Amniotic epithelial cell (primary cell): ENCODE measurements at regions not wholly inside any gene's neighbourhood (a gene's known extent, or its start where the extent isn't known, plus 50 kb on each side); places are given as distances from the start of the nearest gene placed in this dataset.
A peak's percentile ranks its signal among the peaks of the same experiment; 100 is the strongest.

Source experiments
- DNase-seq: peaks from one replicate; pipeline ENCODE4 v3.0.0-alpha.2; 2010; ENCODE audit warnings: low read depth

DNA sequence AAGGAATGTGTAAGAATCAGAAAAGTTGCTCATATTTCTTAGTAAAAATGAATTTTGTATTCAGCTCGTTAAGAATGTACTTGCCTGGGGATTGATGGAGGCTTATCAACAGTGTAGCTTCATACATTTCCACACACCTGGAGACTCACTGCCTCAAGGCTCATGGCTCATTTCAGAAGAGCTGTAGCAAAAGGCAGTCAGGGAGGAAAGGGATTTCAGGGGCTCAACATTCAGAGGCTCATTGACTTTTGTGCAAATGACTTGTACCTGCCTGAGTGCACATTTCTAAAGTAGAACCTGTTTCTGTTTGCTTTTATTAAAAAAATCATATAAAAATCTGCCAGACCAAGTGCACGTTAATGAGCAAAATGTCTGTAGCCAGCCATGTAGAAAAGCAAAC, 304.4 kb downstream of the KCNS3 start:
- no peak for DNase-seq

DNA sequence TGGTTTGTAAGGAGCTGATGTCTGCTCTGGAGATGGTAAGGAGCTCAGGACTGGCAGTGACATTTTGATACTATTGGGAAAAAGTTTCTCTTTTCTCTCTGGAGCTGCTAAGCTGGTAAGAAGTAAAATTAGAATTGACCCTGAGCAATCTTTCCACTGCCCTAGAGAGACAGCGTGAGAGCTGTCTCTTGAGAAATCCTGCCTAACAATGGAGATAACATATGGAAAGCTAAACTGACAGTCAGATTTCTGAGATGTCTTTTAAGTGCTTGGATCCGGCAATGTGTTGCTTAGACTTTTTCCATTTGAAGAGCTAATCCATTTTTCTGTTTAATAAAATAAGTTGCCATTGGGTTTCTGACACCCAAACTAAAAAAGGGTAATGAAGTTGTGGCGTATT, 302.4 kb downstream of the KCNS3 start:
- no peak for DNase-seq

DNA sequence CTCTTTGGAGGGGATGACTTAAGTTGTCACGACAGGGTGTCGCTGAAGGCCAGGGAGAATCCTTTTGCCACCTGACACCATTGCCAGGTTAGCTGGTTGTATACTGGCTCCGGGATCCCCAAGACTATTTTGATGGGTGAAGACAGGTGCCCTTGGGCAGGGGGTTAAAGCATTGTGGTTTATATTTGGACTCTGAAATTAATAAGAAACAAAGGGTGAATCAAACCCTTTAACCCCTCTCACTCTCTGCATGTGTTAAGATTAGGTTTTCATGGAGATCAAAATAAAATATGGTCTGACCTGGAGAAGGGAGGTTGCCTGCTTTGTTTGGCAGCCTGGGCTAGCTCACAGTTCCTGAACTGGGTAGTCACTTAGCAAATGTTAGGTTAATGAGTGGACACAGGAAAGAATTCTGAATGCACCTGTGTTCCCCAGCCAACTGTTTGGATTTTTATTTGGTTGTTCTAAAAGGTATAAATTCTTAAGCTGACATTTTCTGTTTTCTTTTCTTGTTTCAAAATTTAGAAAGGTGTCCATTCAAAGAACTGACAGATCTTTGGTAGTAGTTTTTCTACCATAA, 301.7 kb downstream of the KCNS3 start:
- no peak for DNase-seq

DNA sequence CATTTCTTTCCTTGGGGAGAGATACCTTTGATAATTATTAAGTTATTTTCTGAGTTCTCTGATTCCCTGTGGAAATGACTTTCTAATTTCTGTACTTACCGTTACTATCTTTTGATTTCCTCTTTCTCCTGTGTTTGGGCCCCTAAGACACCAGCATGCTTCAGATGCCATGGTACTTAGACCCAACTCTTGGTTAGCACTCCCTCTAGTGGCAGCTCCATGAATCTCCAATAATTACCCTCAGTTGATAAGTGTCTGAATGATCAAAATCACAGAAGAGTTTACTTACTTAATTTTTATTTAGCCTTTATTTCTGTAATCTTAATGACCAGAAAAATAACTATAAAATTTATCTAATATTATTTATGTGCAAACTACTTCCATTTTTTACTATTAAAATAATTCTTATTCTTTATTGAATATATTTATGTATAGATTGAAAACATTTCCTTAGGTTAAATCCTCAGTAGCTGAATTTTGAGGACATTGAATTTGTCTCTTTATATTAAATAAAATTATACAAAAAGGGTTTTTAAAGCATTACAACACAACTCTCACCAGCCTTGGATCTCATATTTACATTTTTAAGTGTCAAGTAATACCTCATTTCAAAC, 300.4 kb downstream of the KCNS3 start:
- DNase-seq = peak; percentile 52

DNA sequence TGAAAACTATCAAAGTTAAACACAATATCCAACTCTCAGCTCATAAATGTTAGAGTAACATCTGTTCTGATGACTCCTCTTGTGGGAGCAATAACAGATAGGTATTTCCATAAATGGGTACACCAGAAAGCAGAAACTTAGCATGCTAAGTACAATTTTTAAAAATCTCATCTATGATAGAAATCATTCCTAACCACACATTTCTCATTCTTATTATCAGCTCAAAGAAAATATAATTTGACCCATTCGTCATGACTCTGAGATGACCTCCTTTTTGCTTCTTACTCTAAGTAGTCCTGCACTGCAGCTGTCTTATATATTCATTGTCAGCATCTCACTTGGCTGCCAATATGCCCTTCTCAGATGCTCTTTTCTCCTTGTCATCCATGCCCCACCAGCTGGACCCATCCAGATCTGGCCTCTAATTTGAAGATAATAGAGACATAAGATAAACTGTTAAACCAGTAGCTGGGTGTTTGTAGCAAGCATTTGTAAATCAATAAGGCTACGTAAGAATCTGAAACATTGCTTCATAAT, 298.3 kb downstream of the KCNS3 start:
- no peak for DNase-seq

DNA sequence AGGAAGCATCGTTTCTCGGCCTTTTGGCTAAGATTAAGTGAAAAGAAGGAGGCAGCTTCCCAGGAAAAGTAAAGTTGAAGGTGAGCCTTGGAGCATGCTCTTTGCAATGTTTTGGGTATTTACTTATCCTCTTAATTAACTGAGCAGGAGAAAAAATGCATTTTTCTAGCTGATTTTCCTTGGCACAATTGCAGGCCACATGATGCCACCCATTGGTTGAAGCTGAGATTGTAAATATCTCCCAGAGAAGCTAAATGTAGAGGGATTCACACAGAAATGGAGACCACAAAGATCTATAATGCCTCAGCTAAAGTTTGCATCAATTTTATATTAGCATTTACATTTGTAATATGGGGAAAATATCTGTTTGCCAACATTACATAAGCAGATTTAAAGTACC, 294.1 kb downstream of the KCNS3 start:
- no peak for DNase-seq

DNA sequence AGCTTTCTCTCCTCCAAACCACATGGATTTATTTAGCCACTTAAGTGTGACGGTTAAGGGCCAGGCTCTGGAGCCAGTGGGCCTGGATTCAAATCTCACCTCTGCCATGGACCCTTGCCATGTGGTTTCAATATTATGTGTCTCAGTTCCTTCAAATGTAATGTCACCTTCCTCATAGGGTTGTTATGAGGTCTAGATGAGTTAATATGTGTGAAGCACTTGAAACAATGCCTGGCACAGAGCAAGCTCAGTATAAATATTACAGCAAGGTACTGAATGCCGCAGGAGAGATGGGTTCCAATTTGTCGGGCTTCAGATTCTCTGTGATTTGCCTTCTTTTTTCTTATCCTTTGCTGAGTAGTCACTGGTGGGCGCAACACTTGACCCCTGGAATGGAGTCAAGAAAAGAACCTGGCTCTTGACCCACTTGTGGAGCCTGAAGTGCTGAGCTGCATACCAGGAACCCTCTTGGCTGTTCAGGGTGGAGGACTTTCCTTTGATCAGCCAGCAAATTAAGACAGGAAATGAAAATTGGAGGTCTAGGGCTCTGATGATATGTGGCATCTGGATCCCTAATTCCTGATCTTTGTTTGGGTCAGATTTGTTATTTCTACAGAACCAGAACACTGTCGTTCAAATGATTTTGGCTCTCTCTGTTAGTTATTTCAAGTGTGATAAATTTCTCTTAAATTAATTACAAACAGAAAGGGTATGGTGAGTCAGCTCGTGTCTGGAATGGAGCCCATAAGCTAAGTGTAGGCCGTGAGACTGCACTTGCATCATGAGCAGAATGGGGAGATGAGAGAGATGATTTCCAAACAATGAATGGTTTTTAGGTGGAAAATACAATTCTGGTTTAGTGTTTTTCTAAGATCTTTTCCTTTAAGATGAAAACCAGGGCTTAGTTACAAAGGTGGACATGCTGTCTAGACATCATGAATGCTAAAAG, 293.0 kb downstream of the KCNS3 start:
- peak; percentile 68 for DNase-seq

DNA sequence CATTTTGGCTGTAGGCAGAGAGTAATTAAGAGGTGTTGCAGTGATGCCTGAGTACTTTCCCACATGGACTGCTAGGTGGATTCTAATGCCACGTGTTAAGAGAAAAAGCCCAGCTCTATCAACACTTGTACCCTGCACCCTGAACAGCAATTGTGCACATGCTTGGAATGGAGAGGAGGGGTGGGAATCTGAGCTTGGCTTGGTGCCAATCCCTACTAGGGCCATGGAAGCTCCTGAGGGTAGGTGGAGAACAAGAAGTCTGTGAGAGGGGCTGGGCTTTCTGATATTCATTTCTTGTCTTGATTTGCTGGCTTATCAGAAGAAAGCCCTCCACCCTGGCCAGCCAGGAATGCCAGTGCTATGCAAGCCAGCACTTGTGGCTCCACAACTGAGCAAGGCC, 292.2 kb downstream of the KCNS3 start:
- no peak for DNase-seq

DNA sequence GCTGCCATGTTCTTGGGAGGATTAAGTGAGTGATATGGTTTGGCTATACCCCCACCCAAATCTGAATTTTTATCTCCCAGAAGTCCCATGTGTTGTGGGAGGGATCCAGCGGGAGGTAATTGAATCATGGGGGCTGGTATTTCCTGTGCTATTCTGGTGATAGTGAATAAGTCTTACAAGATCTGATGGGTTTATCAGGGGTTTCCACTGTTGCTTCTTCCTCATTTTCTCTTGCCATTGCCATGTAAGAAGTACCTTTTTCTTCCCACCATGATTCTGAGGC, 291.4 kb downstream of the KCNS3 start:
- no peak for DNase-seq

DNA sequence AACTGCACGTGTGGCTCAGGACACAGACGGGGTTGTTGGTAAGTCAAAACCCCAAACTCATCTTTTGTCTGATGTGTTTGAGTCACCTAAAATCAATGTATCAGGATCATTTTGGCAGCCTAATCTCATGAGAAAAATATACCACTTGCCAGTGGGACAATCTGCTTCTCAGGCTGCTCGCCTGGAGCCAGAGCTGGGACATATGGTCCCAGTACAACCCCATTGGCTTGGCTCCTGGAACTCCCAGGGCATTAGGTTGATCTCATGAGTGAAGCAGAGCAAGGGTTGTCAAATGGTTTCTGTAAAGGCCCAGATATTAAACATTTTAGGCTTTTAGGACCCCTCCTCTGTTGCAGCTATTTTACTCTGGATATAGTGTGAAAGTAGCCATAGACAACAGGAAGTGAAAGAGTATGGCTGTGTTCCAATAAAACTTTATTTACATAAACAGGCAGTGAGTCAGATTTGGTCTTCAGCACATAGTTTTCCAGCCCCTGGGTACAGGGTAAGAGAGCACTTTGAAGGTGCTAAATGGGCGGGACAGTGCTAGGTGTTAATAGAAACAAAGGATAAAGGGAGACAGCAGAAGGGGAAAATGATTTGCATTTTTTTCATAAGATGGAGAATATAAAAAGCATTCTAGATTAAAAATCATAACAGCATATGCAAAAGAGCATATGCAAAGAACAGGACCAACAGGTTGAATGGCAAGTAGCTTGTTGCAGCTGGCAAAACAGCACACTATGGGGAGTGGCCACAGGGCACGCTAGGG, 290.8 kb downstream of the KCNS3 start:
- no peak for DNase-seq

DNA sequence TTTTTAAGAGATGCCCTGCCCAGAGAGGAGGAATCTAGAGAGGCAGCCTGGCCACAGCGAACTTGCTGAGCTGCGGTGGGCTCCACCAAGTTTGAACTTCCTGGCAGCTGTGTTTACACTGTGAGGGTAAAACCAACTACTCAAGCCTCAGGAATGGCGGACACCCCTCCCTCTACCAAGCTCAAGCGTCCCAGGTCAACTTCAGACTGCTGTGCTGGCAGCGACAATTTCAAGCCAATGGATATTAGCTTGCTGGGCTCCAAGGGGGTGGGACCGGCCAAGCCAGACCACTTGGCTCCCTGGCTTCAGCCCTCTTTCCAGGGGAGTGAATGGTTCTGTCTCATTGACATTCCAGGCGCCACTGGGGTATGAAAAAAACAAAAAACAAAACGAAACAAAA, 289.4 kb downstream of the KCNS3 start:
- no peak for DNase-seq

DNA sequence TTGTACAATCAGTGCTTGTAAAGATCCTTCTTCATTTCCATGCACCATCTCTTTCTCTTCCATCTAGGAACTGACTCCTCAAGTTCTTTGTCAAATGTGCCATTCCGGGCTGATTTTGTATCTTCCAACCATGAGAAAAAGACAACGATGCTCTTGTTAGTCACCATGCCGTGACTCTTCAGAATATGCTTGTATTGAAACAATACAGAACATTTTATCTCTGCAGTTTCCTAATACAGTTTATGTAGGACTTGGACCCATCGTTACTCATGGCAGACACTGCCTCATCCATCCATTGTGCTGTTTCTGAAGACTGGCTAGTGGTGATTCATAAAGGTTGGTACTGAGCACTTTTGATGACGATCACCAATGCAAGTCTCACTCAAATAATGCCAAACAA, 283.2 kb downstream of the KCNS3 start:
- peak; percentile 15 for DNase-seq

DNA sequence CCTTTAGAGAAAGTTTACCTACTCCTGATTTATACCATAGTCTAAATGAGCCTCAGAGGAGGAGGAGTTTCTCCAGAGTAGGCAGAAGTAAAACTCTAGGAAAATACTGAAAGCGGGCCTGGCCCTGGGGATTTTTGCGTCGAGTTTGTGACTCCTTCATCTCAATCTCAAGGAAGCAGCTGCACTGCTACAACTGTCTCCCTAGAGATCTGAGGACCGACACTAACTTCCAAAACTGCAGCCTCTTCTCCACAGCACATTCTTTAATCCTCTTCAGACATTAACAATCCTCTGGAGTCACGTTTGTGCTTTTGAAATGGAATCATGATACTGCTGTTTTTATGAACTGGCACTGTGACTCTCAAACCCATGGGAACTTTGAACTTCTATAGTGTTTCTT, 281.4 kb downstream of the KCNS3 start:
- DNase-seq = no peak

DNA sequence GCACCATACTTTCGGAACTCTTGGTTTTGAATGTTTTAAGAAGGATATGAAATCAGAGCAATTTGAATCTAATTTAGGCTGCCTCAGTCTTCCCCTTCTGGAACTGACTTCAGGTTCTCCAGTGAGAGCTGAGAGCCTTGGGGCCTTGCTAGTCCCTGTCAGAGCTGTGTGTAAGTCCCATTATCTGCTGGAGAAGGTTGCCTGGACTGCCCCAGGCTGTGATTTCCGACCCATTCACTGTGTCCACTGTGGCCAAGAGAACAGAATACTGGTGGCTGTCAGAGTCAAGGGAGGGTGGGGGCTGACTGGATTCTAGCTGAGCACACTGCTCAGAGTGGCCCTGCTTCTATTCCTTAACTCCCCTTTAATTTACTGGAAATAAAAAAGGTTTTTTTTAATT, 278.0 kb downstream of the KCNS3 start:
- no peak for DNase-seq

DNA sequence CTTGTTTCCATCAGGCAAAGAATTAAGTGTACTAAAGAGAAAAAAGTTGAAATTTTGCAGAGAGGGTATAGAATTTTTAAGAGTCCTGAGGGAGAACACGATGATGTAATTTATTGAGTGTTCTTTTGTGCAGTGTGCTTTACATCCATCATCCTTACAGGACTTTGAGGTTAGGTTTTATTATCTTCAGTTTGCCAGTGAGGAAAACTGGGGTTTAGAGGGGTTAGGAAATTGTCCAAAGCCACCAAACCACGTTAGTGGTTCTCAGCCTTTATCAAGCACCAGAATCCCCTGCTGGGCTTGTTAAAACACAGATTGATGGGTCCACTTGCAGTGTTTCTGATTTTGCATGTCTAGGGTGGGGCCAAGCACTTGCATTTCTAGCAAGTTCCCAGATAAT, 277.5 kb downstream of the KCNS3 start:
- peak; percentile 26 for DNase-seq

DNA sequence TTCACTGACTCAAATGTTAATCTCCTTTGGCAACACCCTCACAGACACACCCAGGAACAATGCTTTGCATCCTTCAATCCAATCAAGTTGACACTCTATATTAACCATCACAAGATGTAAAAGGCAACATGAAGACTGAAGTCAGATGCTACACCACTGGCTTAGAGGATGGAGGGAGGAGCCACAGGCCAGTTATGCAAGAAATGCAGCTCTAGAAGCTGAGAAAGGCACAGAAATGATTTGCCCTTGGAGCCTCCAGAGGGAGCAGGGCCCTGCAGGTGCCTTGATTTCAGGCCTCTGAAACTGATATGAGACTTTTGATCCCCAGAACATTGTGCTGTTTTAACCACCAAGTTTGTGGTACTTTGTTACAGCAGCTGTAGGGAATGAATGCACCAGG, 276.3 kb downstream of the KCNS3 start:
- peak; percentile 23 for DNase-seq

DNA sequence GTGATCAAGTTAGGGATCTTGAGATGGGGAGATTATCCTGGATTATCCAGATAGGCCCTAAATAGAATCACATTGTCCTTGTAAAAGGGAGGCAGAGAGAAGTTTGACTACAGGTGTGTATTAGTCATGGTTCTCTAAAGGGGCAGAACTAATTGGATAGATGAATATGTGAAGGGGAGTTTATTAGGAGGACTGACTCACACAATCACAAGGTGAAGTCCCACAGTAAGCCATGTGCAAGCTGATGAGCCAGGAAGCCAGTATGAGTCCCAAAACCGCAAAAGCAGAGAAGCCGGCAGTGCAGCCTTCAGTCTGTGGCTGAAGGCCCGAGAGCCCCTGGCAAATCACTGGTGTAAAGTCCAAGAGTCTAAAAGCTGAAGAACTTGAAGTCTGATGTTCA, 275.8 kb downstream of the KCNS3 start:
- DNase-seq = no peak

DNA sequence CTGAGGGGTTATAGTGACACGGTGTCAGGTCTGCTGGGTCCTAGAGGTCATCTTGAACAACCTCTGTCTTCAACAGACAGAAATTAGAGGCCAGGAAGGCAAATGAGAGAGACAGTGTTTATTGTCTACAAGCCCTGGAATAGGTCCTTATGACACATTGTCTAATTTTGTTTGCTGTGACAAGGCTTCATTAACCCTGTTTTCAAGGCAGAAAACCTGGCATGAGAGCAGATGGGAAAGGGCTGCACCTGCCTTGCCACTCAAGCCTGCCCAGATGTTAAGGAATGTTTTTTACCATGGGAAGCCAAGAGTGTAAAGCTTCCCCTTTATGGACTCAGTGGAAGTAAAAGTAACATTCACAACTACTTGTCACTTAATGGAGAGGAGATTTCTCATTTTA, 275.3 kb downstream of the KCNS3 start:
- DNase-seq = no peak

DNA sequence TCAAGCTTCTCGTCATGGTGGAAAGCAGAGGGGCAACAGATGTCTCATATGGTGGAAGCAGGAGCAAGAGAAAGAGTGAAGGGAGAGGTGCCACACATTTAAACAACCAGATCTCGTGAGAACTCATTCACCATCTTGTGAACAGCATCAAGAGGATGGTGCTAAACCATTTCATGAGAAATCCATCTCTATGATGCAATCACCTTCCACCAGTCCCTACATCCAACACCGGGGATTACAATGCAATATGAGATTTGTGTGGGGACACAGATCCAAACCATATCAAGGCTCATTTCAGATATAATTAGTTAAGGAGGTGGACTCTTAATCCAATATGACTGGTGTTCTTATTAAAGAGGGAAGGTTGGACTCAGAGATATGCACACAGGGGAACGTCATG, 272.8 kb downstream of the KCNS3 start:
- no peak for DNase-seq

DNA sequence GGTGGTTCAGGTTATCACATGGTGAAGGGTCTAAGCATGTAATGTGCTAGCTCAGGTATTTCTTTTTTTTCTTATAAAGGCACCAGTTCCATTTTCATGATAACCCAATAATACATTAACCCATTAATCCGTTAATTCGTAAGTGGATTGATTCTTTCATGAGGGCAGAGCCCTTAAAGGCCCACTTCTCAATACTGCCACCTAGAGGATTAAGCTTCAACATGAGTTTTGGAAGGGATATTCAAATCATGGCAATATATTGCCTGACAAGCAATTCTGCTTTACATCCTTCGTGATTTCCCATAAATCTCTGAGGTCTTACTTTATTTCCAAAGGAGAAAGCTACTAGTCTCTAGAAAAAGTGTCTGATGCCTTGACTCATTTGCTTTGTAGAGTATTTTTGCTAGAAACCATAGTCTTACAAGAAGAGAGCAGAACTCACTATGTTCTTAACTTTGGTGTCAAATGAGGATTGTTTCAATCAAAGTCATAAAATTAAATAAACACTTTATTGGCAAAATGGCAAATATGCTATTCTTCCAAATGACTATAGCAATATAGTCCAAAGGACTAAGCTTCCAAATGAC, 271.3 kb downstream of the KCNS3 start:
- DNase-seq = peak; percentile 44

DNA sequence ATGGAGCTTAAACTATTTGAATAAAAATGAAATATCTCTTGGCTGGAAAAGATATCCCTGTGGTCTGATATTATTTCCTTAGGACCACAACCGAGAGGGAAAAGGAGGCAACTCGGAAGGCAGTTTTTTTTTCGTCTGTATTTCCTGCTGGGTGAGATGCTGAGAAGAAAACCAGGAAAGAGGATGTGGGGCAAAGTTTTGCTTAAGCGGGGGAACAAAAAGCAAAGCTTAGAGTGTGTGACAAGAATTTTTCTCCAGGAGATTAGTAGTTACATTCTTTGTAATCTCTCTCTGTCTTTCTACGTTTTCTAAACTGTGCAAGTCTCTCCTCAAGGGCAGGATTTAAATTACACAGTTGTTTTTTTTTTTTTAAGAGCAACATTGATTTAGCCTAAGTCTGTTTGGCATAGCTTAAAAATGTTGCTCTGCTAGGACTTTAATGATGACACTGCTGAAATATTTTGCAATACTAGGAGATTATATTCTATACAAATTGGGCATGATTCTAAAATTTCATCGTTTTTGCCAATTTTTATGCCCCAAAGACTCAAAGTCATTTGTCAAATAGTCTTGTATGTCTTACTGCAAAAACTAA, 258.5 kb downstream of the KCNS3 start:
- no peak for DNase-seq

DNA sequence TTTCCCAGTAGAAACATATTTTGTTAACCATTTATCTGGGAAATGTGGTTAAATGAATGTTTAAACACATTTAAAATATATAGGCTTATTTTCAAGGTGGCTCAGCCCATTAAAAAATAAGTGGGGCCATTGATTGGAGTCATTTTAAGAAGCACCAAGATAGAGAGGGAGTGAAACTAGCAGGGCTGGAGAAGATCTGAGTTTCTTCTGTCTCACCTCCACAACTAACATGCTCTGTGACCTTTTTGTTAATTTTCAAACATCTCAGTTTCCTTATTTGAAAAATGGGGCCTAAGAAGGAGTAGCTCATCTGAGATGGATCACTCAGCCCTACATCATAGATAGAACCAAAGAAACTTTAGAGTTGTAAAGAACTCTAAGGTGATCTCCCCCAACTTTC, 254.8 kb downstream of the KCNS3 start:
- DNase-seq = no peak
